ENCODE measurements at regions not wholly inside any gene's neighbourhood (a gene's known extent, or its start where the extent isn't known, plus 50 kb on each side); places are given as distances from the start of the nearest gene placed in this dataset.

DNA sequence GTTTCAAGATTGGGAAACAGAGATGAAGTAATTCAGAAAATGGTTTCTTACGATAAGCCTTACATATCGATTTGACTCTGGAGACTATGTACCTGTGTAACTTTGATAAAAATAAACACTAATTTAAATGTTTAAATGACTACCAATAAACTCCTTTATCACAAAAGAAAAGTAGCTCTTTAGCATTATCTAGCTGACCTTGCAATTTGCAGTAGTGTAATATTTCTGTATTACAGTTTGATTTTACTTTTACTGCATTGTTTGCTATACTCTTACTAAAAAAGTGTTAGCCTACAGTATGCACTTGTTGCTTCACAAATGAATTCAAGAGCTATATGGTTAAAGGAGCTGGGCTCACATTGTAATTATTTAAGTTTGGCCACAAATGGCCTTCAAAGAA is 77.8 kb upstream of the ZNF804B start:
- DNase-seq (no peak), ATAC-seq (ENCODE audit: insufficient read depth, low read depth) (no peak)
- H3K36me3 ChIP-seq (ENCODE audit: insufficient read depth, low read length), result no peaks in the 10 kb centered on the region
- H3K9ac ChIP-seq (ENCODE audit: low read depth, low read length), result no peak overlapping the region
- H3K27ac ChIP-seq (ENCODE audit: low read length), result no peak overlapping the region
- no peak overlapping the region for H2AFZ ChIP-seq (ENCODE audit: low read depth, low read length)
- H3K79me2 ChIP-seq (ENCODE audit: insufficient read depth, low read length), result no peaks in the 10 kb centered on the region
- H3K4me2 ChIP-seq (ENCODE audit: insufficient read depth, low read length), result no peak overlapping the region
- H3K9me3 ChIP-seq (ENCODE audit: insufficient read depth, low read length, severe bottlenecking), result no peaks in the 10 kb centered on the region
- H4K20me1 ChIP-seq (ENCODE audit: insufficient read depth, low read length), result no peaks in the 10 kb centered on the region
- H3K4me3 ChIP-seq (ENCODE audit: low read depth in 1 of 2, low read length in 2 of 2), result no peak overlapping the region
- TF ChIP-seq EZH2 (IDR thresholded peaks at IDR 0.05; ENCODE audit: borderline replicate concordance, low read depth, low read length, severe bottlenecking), result no peak
- no peak for TF ChIP-seq CTCF (IDR thresholded peaks at IDR 0.05; ENCODE audit: borderline replicate concordance, extremely low read depth, low read length, poor library complexity, severe bottlenecking)
- H3K27me3 ChIP-seq (ENCODE audit: insufficient read depth, low read length, poor library complexity), result no peaks in the 10 kb centered on the region
- no peaks in the 10 kb centered on the region for H3K4me1 ChIP-seq (ENCODE audit: insufficient read depth, low read length)

GRCh38 chr7:88670536-88670935 is 89.0 kb upstream of the ZNF804B start:
- ATAC-seq (ENCODE audit: insufficient read depth, low read depth), result no peak
- Histone ChIP-seq H3K9ac (ENCODE audit: low read depth, low read length) (no peak overlapping the region), H3K4me2 (ENCODE audit: insufficient read depth, low read length) (no peak overlapping the region), H3K9me3 (ENCODE audit: insufficient read depth, low read length, severe bottlenecking) (no peaks in the 10 kb centered on the region), H3K79me2 (ENCODE audit: insufficient read depth, low read length) (no peaks in the 10 kb centered on the region), H3K36me3 (ENCODE audit: insufficient read depth, low read length) (no peaks in the 10 kb centered on the region), H3K4me3 (ENCODE audit: low read depth in 1 of 2, low read length in 2 of 2) (no peak overlapping the region), H3K4me1 (ENCODE audit: insufficient read depth, low read length) (no peaks in the 10 kb centered on the region), H4K20me1 (ENCODE audit: insufficient read depth, low read length) (no peaks in the 10 kb centered on the region), H3K27ac (ENCODE audit: low read length) (no peak overlapping the region), H2AFZ (ENCODE audit: low read depth, low read length) (no peak overlapping the region), H3K27me3 (ENCODE audit: insufficient read depth, low read length, poor library complexity) (no peaks in the 10 kb centered on the region)
- DNase-seq, result no peak
- TF ChIP-seq EZH2 (IDR thresholded peaks at IDR 0.05; ENCODE audit: borderline replicate concordance, low read depth, low read length, severe bottlenecking) (no peak), CTCF (IDR thresholded peaks at IDR 0.05; ENCODE audit: borderline replicate concordance, extremely low read depth, low read length, poor library complexity, severe bottlenecking) (no peak)

DNA sequence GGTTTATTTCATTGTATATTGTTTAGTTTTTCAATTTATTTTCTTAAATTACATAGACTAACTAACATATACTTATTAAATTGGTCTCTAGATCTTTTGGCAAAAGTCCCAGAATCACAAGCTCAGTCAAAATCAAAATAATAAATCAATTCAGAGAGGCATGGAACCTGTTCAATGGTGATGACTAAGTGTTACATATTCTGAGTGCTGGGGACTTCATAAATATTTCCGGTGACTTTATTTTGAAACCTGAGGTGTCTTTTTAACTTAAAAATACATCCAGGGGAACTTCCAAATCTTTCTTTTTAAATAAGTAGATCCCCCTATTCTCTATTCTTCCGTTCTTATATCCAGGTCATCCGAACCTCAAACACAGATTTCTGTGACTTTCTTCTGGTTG is 89.6 kb upstream of the ZNF804B start:
- H4K20me1 ChIP-seq (ENCODE audit: insufficient read depth, low read length), result no peaks in the 10 kb centered on the region
- no peak overlapping the region for H2AFZ ChIP-seq (ENCODE audit: low read depth, low read length)
- H3K4me2 ChIP-seq (ENCODE audit: insufficient read depth, low read length), result no peak overlapping the region
- no peaks in the 10 kb centered on the region for H3K79me2 ChIP-seq (ENCODE audit: insufficient read depth, low read length)
- no peaks in the 10 kb centered on the region for H3K36me3 ChIP-seq (ENCODE audit: insufficient read depth, low read length)
- no peaks in the 10 kb centered on the region for H3K4me1 ChIP-seq (ENCODE audit: insufficient read depth, low read length)
- no peak overlapping the region for H3K4me3 ChIP-seq (ENCODE audit: low read depth in 1 of 2, low read length in 2 of 2)
- H3K27ac ChIP-seq (ENCODE audit: low read length), result no peak overlapping the region
- ATAC-seq (ENCODE audit: insufficient read depth, low read depth), result no peak
- DNase-seq, result no peak
- no peaks in the 10 kb centered on the region for H3K9me3 ChIP-seq (ENCODE audit: insufficient read depth, low read length, severe bottlenecking)
- TF ChIP-seq EZH2 (IDR thresholded peaks at IDR 0.05; ENCODE audit: borderline replicate concordance, low read depth, low read length, severe bottlenecking) (no peak), CTCF (IDR thresholded peaks at IDR 0.05; ENCODE audit: borderline replicate concordance, extremely low read depth, low read length, poor library complexity, severe bottlenecking) (no peak)
- no peak overlapping the region for H3K9ac ChIP-seq (ENCODE audit: low read depth, low read length)
- H3K27me3 ChIP-seq (ENCODE audit: insufficient read depth, low read length, poor library complexity), result no peaks in the 10 kb centered on the region

- no peaks in the 10 kb centered on the region for H3K79me2 ChIP-seq (ENCODE audit: insufficient read depth, low read length)
- H4K20me1 ChIP-seq (ENCODE audit: insufficient read depth, low read length), result no peaks in the 10 kb centered on the region
- H3K4me3 ChIP-seq (ENCODE audit: low read depth in 1 of 2, low read length in 2 of 2), result no peak overlapping the region
- no peak overlapping the region for H2AFZ ChIP-seq (ENCODE audit: low read depth, low read length)
- DNase-seq, result no peak
- TF ChIP-seq EZH2 (IDR thresholded peaks at IDR 0.05; ENCODE audit: borderline replicate concordance, low read depth, low read length, severe bottlenecking) (no peak), CTCF (IDR thresholded peaks at IDR 0.05; ENCODE audit: borderline replicate concordance, extremely low read depth, low read length, poor library complexity, severe bottlenecking) (no peak)
- H3K36me3 ChIP-seq (ENCODE audit: insufficient read depth, low read length), result no peaks in the 10 kb centered on the region
- H3K9me3 ChIP-seq (ENCODE audit: insufficient read depth, low read length, severe bottlenecking), result no peaks in the 10 kb centered on the region
- H3K4me2 ChIP-seq (ENCODE audit: insufficient read depth, low read length), result no peak overlapping the region
- H3K4me1 ChIP-seq (ENCODE audit: insufficient read depth, low read length), result no peaks in the 10 kb centered on the region
- no peak overlapping the region for H3K9ac ChIP-seq (ENCODE audit: low read depth, low read length)
- no peak overlapping the region for H3K27ac ChIP-seq (ENCODE audit: low read length)
- no peak for ATAC-seq (ENCODE audit: insufficient read depth, low read depth)
- H3K27me3 ChIP-seq (ENCODE audit: insufficient read depth, low read length, poor library complexity), result no peaks in the 10 kb centered on the region
Observed at GRCh38 chr7:88668591-88668990, 90.9 kb upstream of the ZNF804B start.

Data from DND-41 (cell line).